Tibial nerve (tissue), 3 donors: ENCODE measurements at regions not wholly inside any gene's neighbourhood (a gene's known extent, or its start where the extent isn't known, plus 50 kb on each side); places are given as distances from the start of the nearest gene placed in this dataset.

Source experiments
- CTCF ChIP-seq, 5 experiments: fragments of 200-600 bp in 3 of 5; fragments of 450-650 bp in 2 of 5; sonication (generic) in 3 of 5; IDR thresholded peaks; one replicate each; pipeline ENCODE4 v1.5.1; 2016 to 2019; ENCODE audit warnings: antibody characterized with exemption in 5 of 5, mild to moderate bottlenecking in 3 of 5, moderate library complexity in 2 of 5
- POLR2A ChIP-seq, 2 donors: fragments of 450-650 bp; IDR thresholded peaks; one replicate each; pipeline ENCODE4 v1.6.1; 2017; ENCODE audit warnings: antibody characterized with exemption in 2 of 2, mild to moderate bottlenecking in 2 of 2, moderate library complexity in 2 of 2

GRCh38 chr6:106884576-106884975 lies 90.0 kb downstream of the CD24 start:
- TF ChIP-seq CTCF (IDR thresholded peaks at IDR 0.05) = no peak
- TF ChIP-seq POLR2A (IDR thresholded peaks at IDR 0.05) = no peak
